ENCODE measurements at regions not wholly inside any gene's neighbourhood (a gene's known extent, or its start where the extent isn't known, plus 50 kb on each side); places are given as distances from the start of the nearest gene placed in this dataset.
"Not testable (repeated sequence)": the region's sequence is repeated elsewhere in the genome, so short reads cannot be mapped to it uniquely, and the experiment has no call there.

DNA sequence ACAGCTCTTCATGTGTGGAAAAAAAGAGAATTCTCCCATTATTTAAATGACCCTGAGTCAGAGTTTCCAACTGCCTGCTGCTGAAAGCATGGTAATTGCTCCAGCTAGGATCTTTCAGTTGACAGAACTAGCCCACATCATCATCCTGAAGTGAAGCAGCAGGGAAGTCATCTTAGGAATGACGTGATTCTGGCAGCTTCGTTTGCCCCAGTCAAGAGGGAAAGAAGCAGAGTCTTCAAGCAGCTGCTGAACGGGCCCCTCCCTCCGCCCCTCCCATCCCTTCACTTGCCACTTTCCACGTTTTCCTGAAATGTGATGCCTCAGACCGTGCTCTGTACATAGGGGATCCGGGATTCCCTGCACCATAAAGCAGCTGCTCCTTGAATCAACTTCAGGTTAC is 455.0 kb upstream of the TMEM132C start:
- DNase-seq (ENCODE audit: low spot score): no peak

DNA sequence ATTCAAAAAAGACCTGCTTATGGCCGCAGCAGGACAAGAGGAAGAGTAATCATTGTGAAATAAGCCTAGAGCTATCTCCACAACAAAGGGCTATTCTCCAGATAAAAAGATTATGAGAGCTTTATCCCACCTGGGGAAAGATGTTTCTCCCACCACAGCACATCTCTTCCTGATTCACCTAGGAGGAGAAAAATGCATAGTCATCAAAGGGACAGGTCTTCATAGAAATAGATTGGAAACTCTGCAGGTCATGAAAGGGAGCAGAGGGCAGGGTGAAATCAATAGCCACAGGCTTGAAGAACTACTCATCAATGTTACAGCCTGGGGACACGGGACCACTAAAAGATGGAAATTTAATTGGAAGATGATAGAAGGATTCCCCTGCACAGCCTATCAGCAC is 453.8 kb upstream of the TMEM132C start:
- DNase-seq (ENCODE audit: low spot score): no peak

DNA sequence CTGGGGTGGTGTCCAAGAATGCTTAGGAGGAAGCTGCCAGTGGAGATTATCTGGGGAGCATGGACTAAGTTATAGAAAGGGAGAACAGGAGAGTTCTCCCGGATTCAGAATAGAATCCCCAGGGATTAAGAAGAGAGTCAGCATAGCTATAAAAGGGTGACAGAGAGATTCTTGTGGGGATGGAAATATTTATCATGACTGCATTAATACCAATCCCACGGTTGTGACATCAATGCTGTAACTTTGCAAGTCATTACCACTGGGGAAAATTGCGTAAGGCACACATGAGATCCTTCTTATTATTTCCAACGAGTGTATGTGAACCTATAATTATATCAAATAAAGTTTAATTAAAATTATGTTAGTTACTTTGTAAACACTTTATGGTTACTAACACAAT is 447.9 kb upstream of the TMEM132C start:
- no peak for DNase-seq (ENCODE audit: low spot score)

DNA sequence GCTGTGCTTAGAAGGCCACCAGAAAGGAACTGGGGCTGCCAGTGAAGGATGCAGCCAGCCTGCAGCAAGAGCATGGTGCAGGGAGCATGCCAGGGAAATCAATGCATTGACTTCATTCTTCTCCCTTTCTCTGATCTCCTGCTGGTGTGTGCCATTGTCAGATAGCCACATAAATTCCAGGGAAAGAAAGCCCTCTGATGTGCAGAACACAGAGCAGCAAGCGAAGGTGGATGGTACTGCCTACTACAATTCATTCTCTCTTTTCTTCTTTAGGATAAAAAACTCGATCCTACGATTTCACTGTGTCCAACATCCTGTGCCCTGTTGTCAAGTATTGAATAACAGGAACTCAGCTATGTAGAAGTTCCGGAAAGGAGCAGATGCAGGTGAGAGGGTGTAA is 446.7 kb upstream of the TMEM132C start:
- DNase-seq (ENCODE audit: low spot score): no peak

DNA sequence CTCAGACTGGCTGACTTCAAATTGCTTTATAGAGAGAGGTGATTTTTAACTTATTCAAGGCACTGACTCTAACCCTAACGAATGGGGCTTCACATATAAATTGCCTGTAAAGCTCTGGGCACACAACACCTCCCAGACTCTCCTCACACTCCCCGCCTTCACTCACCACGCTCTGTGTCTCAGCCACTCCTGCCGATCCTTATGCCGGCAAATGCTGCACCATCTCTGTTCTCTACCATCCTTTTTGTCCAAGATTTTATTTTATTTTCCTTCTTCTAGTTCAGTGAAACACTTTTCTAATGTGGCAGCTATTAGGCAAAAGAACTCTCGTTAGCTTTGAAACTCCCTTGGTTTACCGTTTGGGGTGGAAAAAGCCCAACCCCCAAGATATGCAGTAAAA is 446.1 kb upstream of the TMEM132C start:
- no peak for DNase-seq (ENCODE audit: low spot score)

DNA sequence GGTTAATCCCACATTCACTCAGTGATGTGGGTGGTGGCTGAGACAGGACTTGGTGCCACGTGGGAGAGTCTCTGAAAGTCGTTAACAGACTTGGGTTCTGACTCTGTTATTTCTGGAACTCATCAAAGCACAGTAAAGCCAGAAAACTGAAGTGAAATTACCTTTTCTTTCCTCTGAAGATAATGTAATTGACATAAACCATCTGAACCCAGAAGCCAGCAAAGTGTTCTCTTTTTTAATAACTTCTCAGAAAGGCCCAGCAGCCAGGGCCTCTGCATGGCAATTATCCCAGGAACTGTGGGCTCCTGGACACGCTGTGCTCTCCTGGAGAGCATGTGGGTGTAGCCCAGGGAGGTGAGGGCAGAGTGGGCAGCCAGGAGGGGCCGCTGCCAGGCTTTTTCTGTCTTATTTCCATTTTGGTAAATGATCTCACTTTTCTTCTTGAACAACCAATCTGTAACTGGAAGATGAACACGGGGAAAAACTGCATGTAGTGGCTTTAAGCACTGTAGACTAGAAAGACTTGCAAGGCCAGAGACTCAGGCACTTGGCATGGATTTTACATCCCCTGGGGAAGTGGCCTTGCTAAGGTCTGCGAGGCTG is 444.1 kb upstream of the TMEM132C start:
- no peak for DNase-seq (ENCODE audit: low spot score)

DNA sequence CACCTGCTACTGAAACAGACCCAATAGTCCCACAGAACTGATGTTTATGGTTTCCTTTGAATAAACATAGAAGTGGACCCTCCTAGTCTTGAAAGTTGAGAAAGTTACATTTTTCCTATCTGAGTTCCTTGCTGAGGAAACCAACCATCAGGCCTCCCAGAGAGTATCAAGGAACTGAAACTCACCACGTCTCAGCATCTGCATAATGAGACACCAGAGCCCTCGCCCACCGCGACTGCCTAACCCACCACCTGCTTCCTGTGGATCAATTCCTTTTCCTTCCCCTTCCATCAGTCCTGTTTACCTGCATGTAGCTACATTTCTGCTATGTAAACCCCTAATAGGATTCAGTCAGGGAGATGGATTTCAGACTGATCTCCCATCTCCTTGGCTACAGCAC is 443.2 kb upstream of the TMEM132C start:
- DNase-seq (ENCODE audit: low spot score): no peak

DNA sequence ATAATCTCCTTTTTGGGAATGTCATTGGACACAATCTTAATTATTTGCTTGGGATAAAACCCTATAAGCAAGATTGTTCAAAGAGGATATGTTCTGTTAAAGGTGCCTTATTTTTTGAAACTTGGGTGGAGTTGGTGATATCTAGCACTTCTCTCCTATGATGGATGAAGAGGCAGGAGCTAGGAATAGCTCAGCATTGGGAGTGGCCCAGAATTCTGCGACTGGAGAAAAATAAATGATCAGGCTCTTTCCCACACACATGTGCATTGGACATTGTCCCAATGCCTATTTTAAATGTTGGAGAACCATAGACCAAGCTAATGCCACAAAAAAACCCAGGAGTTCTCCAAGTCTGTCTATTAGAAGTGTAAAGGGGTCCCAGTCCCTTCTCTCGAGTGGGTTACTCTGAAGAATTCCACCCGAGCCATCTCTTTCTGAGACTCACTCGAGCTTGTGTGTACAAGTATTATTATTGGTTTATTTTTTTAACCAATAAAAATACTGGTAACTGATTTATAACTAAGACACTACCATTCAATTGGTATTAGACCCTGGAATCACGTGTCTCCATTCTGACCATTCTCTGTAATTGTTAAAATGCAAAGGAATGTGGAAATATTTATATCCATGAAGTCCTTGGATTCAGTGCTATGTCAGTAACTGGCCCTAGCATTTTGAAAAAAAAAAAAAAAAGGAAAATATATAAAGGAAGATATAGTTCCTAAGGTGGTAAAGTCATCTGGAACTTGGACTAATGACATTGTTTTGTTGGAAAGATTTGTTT is 437.5 kb upstream of the TMEM132C start:
- DNase-seq (ENCODE audit: low spot score): no peak

DNA sequence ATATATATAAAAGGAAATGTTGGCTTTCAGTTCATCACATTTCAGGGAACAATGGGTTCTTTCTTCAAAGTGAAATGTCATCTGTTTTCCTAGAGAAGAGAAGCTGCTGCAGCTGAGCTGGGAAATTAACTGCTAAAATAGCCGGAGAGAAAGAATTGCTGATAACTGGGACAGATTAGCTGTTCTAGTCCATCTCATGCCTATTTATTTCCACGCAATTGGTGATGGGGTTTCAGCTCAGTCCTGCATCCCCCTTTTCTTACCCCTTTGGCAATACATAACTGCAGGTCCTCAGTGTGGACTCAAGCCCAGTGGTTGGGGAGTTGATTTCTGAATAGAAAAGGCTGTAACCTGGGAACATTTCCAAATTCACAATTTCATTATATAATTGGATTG is 436.9 kb upstream of the TMEM132C start:
- DNase-seq (ENCODE audit: low spot score): no peak

DNA sequence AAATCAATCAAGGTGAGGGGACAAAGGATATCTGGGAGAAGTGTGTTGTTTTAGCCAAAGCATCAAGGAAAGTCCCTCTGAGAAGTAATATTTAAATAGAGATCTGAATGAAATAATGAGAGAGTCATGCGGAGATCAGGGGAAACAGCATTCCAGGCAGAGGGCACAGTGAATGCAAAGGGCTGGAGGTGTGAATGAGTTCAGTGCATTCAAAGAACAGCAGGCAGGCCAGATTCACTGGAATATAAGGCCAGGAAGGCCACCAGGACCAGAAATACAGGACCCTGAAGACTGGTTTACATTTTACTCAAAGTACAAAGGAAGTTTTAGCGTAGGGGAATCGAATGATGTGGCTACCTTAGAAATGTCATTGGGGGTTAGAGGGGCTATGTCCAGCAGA is 436.2 kb upstream of the TMEM132C start:
- DNase-seq (ENCODE audit: low spot score): no peak

DNA sequence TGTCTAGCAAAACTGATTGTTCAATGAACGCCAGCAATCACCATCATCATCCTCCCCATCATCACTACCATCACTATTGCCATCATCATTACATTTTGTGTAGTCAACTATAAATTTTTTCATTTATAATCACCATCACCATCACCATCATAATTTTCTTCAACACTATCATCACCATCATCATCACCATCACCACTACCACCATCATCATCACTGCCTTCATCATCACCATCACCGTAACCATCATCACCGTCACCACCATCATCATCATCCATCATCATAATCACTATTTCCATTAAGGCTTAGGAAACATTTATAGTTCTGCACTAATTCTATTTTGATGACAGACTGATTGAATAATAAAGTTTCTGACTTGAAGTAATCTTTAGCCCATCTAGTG is 434.8 kb upstream of the TMEM132C start:
- no peak for DNase-seq (ENCODE audit: low spot score)

DNA sequence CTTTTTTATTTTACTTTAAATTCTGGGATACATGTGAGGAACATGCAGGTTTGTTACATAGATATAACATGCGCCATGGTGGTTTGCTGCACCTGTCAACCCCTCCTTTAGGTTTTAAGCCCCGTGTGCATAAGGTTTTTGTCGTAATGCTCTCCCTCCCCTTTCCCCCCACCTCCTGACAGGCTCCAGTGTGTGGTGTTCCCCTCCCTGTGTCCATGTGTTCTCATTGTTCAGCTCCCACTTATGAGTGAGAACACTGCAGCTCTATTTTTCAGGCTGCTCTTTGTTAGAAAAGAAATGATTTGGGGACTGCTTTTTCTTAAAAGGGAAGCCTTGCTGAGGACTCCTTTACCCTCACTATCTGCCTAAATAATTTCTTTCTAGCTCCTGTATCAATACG is 430.2 kb upstream of the TMEM132C start:
- not testable (repeated sequence) for DNase-seq (ENCODE audit: low spot score)

DNA sequence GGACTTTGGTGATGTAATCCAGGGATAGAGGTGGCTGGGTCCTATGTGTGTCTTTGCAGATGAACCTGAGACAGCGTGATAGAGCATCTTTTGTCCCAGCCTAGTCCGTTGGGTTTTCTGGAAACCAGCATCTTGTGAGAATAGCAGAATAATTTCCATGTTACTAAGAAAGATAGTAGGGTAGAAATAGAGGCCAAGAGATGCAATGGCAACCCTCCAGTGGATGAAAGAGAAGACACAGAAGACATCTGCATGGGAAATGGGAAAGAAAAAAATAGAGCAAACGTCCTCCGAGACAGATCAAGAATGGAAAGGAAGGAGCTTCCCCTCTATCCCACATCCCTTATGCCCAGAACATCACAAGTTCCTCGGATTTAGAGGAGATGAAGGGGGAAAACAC is 409.3 kb upstream of the TMEM132C start:
- DNase-seq (ENCODE audit: low spot score): no peak

DNA sequence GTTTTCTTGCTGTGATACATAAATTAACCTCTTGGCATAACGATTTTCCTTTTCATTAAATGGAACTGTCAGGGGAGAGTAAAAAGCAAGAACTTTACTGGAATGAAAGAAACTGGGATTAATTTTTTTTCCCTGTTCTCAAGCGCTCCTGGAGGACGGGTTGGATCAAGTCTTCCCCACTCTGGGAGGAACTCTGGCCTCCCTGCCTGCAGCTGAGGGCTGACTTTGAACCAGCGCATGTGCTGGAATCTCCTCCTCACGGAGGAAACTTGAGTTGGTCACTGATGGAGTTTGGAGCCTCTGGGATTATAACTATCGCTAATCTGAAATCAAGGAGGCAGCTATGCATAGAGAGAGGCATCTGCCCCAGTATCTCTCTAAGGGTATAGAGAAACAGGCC is 406.4 kb upstream of the TMEM132C start:
- DNase-seq (ENCODE audit: low spot score): no peak

DNA sequence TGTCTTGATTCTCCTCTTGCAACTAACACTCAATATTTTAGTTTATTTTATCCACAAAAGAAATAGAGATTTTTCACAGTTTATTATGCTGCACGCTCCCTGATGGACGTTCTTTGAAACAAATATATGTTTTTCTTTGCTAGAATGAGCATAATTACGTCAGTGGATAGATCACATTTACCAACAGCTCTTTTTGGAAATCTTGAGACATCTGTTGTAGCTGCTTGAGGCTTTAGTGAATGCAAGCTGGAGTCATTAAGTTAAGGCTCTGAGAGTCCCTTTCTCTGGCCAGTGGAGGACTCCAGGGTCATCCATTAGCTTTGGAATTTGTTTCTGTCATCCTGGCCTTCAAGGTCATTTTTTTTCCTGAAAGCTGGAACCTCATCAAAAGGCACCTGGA is 405.6 kb upstream of the TMEM132C start:
- no peak for DNase-seq (ENCODE audit: low spot score)

DNA sequence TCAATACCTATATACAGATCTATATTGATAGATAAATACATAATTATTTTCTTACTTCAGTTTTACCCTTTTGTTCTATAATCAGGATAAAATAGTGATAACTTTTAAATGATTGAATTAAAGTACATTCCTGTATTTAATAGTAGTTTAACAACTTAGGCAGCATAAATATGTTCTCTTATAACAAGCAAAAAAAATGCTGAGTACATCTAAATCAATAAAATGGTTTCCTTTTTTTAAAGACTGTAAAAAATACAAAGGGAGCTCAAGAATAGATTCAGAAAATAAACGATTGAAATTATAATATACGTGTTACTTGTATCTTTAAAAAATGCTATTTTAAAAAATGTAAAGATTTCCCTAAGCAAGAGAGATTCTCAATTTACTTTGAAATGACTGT is 393.7 kb upstream of the TMEM132C start:
- no peak for DNase-seq (ENCODE audit: low spot score)

DNA sequence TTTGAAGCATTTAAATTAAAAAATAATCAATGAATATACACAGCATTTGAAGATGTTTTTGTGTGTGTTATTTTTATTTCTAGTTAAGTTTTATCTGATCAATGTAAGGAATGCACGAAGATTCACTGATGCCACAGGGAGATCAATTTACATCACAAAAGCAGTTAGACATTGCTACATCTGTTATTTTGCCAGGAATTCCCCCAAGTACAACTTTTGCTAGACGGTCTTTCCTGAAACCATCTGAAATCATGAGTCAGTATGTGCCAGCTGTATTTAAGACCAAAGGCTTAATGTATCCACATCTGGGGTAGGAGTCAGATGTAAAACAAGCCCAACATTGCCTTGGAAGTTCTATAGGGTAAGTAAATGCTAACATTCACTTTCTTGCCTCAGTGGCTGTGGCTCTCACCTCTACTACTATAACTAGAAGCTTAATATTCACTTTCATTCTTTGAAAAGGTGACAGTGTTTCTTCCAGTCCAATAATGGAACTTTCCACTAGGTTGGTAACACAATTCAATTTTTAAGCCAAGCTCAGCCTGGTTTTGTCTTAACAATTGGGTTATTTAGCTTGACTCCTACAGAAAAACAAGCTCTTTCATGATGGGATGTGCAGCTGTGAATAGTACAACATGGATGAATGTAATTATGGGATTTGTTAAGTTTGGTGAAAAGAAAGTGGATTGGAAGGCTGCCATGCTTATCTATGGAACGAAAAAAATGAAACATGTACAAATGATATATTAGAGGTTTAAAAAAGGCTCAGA is 385.4 kb upstream of the TMEM132C start:
- no peak for DNase-seq (ENCODE audit: low spot score)

DNA sequence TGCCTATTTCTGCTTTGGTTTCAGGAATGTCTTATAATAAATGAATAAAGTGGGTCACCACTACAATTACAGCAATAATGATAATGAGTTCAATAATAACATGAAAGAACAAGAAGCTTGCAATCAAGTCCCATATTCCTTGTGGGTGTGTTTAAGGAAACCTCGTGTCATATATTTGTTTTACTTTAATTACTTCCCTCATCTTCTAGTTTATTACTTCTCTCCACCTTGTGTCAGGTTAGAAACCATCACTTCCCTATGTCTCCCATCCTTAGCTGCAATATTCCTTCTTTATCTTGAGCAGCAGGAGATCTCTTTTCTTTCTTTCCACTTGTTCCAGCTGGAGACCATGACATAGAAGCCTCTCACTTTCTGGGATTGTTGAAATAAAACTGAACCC is 384.0 kb upstream of the TMEM132C start:
- no peak for DNase-seq (ENCODE audit: low spot score)

DNA sequence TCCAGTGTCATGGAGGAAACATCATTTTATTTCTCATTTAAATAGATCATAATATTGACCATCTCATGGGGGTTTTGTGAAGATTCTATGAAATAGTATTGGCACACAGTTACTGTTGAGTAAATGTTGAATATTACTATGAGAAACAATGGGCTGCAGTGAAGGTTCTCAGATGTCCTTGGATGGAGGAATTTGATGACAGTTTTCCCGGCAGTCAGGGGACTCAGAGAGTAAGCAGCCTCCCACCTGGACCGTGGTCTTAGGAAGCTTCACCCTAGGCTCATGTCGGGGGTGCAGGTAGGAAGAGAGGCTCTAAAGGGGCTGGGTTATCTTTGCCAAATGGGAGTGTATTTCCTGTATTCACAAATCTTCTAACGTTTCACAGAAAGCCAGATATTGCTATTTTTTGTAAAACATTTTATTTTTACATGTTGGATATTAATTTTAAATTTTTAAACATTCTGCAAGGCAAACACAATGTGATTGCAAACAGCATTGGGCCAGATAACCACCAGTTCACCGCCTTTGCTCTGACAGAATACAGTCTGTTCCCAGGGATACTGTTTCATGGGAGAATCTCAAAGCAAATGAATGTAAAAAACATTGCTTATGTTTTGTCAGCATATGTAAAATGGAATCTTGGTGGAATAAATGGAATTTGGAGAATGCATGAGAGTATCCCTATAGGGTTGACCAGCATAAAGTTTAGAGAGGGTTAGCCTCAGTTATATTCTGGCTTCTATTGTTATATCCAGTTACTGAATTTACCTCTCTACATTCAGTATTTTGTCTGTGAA is 380.8 kb upstream of the TMEM132C start:
- DNase-seq (ENCODE audit: low spot score): no peak

DNA sequence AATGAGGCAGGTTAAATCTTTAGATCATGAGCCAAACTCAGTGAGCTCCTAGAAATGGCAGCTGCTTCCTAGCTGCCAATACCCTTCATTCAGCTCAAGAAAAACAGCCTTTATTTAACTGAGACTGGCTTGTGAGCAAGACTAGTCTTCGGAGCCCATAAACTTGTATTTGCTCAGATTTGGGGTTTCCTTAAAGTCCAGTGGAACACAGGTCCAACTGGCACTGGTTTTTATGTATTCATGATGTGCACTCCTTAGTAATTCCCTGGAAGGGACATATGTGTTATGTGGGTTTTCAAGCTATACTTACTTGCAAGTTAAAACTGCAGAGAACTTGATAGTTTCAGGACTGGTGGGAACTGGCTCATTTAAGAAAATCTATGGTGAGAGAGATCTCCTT is 380.1 kb upstream of the TMEM132C start:
- DNase-seq (ENCODE audit: low spot score): no peak

DNA sequence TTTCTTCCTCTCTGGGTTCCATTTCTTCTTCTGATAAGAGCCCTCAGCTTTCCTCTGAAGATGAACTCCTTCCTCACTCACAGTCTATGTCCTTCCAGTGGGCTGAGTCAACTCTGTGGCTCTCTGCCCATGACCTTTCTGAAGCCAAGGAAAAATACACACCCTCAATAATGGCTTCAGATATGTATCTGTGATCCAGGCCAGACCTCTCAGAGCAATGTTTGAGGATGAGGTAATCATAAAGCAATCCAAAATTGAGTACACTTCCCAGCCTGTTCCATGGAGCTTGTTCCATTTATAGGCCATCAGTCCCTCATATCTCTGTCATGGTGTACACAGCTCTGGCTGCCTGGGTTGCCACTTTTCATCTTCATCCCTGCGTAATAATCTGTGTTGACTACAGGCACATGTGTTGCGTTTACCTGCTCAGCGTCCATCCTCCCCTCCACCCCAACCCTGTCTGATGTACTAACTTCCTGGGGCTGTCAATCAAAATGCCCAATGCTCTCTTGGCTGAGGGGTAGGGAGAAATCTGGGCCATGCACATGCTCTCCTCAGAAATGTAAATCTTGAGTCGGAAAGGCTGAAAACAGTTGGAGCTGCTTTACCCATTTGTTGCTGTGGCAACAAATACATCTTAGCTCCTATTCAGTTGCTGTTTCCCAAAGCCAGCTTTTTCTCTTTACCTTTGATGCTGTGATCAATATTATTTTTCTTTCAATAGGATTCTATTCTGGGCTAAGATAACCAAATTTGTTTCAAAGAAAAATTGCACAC is 377.8 kb upstream of the TMEM132C start:
- DNase-seq (ENCODE audit: low spot score): no peak
